ENCODE measurements at regions not wholly inside any gene's neighbourhood (a gene's known extent, or its start where the extent isn't known, plus 50 kb on each side); places are given as distances from the start of the nearest gene placed in this dataset.

DNA sequence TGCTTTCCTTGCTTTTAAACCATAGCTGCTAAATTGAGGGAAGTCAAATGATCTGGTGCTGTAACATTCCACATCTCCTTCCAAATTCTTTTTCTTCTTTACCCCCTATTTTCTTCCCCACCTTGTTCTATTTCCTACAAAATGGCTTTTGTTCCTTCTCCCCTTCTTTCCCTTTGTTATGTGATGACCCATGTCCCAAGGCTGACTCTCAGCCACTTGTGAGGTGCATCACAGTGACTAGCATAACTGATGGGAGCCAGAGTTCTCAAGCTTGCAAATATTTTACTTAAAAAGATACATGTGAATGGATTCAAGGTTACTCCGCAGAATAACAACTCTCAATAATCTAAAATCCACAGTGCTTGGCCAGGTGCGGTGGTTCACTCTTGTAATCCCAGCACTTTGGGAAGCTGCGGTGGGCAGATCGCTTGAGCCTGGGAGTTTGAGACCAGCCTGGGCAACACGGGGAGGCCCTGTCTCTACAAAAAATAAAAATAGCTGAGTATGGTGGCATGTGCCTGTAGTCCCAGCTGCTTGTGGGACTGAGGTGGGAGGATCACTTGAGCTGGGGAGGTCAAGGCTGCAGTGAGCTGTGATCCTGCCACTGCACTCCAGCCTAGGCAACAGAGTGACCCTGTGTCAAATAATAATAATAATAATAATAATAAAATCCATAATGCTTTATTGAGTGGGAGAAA, 100.1 kb upstream of the CERS6 start:
- Histone ChIP-seq H3K4me1 (ENCODE audit: control insufficient read depth, insufficient read depth, low read length, unreplicated experiment) (peaks cover 4% of the 10 kb centered on the region), H3K4me3 (ENCODE audit: low read depth, low read length) (no peak overlapping the region), H3K27me3 (ENCODE audit: insufficient read depth, low read length) (no peaks in the 10 kb centered on the region), H2AFZ (ENCODE audit: low read length, unreplicated experiment) (no peak overlapping the region), H3K27ac (ENCODE audit: low read depth, low read length) (no peak overlapping the region), H3K36me3 (ENCODE audit: insufficient read depth, low read length) (no peaks in the 10 kb centered on the region), H3K79me2 (ENCODE audit: control insufficient read depth, insufficient read depth, low read length, unreplicated experiment) (no peaks in the 10 kb centered on the region)

DNA sequence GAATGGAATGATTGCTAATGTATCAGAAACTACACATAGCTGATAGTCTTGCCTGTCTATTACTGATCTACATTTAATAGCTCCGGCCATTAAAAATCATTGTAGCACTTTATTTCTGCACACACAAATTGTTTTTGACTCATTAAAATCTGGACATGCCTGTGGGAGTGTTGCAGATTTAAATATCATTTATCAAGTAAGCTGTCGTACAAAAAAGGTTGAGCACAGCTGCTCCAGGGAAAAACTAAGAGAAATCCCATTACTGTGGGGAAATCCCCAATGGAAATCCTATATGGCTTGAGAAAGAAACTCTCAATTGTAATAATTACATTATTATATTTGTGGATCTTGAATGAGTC, 99.6 kb upstream of the CERS6 start:
- peaks cover 4% of the 10 kb centered on the region for H3K4me1 ChIP-seq (ENCODE audit: control insufficient read depth, insufficient read depth, low read length, unreplicated experiment)
- H2AFZ ChIP-seq (ENCODE audit: low read length, unreplicated experiment) = no peak overlapping the region
- H3K27ac ChIP-seq (ENCODE audit: low read depth, low read length) = no peak overlapping the region
- H3K4me3 ChIP-seq (ENCODE audit: low read depth, low read length) = no peak overlapping the region
- no peaks in the 10 kb centered on the region for H3K36me3 ChIP-seq (ENCODE audit: insufficient read depth, low read length)
- H3K79me2 ChIP-seq (ENCODE audit: control insufficient read depth, insufficient read depth, low read length, unreplicated experiment) = no peaks in the 10 kb centered on the region
- H3K27me3 ChIP-seq (ENCODE audit: insufficient read depth, low read length) = no peaks in the 10 kb centered on the region

DNA sequence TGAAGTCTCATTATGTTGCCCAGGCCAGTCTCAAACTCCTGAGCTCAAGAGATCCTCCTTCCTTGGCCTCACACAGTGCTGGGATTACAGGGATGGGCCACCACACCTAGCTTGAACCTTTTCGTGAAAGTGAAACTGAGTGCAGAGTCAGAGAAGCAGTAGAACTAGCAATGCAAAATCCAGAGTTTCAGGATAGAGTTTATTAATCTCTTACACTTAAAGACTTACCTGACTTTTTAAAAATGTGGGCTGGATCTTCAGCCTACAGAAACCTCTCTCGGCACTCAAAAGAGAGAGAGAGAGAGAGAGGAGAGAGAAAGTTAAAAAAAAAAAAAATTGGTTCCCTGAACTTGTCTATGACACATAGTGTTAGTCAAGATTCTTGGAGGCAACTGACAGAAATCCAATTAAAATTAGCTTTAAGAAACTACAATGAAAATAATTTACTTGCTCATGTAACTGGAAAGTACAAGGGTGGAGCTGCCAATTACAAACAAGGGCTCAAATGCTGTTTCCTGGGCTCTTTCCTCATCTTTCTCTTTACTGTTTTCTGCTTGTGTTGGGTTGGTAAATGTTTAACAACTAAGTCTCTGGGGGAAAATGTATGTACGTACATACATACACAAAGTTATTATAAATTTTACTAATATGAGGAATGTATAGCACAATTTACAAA, 98.1 kb upstream of the CERS6 start:
- Histone ChIP-seq H3K27me3 (ENCODE audit: insufficient read depth, low read length) (no peaks in the 10 kb centered on the region), H3K4me3 (ENCODE audit: low read depth, low read length) (peak overlapping the region; percentile 51; the same call in 1 of the 2 replicates), H2AFZ (ENCODE audit: low read length, unreplicated experiment) (peak overlapping the region; percentile 37), H3K36me3 (ENCODE audit: insufficient read depth, low read length) (no peaks in the 10 kb centered on the region), H3K27ac (ENCODE audit: low read depth, low read length) (no peak overlapping the region), H3K79me2 (ENCODE audit: control insufficient read depth, insufficient read depth, low read length, unreplicated experiment) (no peaks in the 10 kb centered on the region), H3K4me1 (ENCODE audit: control insufficient read depth, insufficient read depth, low read length, unreplicated experiment) (peaks cover 4% of the 10 kb centered on the region)

DNA sequence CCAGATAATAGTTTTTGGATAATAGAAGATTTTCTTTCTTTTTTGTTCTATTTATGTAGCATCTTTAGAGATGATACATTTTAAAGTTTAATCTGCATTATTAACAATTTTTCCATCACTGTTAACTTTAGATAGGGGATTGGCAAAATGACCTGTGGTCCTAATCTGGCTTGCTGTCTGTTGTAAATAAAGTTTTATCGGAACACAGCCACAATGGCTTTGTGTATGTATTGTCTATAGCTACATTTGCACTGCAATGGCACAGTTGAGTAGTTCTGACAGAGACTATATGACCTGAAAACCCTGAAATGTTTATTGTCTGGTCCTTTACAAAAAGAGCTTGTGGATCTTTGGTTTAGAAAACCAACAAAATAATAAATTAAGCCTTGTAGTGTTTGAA, 97.0 kb upstream of the CERS6 start:
- no peaks in the 10 kb centered on the region for H3K36me3 ChIP-seq (ENCODE audit: insufficient read depth, low read length)
- H3K79me2 ChIP-seq (ENCODE audit: control insufficient read depth, insufficient read depth, low read length, unreplicated experiment) = no peaks in the 10 kb centered on the region
- H3K27me3 ChIP-seq (ENCODE audit: insufficient read depth, low read length) = no peaks in the 10 kb centered on the region
- peak overlapping the region; percentile 67 for H2AFZ ChIP-seq (ENCODE audit: low read length, unreplicated experiment)
- no peak overlapping the region for H3K4me3 ChIP-seq (ENCODE audit: low read depth, low read length)
- H3K27ac ChIP-seq (ENCODE audit: low read depth, low read length) = no peak overlapping the region
- peaks cover 4% of the 10 kb centered on the region for H3K4me1 ChIP-seq (ENCODE audit: control insufficient read depth, insufficient read depth, low read length, unreplicated experiment)

DNA sequence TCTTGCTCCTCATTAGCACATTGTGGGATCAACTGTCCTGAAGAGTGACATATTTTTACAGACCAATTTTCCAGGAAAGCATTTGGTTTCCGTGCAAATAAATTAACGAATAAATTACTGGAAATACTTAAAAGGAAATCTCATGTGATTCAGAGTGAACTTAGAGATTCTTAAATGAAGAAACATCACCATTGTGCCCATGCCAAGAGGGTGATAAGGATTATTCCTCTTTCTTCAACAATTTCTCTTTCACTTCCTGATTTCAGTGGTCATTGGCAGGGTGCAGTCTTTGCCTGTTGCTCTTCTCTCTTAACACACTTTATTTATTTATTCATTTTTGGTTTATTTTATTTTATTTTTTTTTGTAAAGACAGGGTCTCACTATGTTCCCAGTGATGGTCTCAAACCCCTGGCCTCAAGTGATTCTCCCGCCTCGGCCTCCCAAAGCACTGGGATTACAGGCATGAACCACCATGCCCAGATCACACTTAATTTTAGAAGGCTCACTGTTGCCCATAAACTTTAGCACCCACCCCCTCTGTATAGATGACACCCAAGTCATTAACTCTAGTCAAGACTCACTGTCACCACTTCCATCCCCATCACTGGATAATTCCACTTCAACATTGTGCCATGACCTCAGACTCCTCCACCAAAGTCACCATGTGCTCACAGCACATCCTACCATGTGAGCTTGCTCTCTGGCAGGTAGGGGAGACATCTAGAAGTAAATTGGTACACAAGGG, 92.6 kb upstream of the CERS6 start:
- Histone ChIP-seq H3K4me1 (ENCODE audit: control insufficient read depth, insufficient read depth, low read length, unreplicated experiment) (peaks cover 2% of the 10 kb centered on the region), H3K27me3 (ENCODE audit: insufficient read depth, low read length) (no peaks in the 10 kb centered on the region), H2AFZ (ENCODE audit: low read length, unreplicated experiment) (no peak overlapping the region), H3K79me2 (ENCODE audit: control insufficient read depth, insufficient read depth, low read length, unreplicated experiment) (no peaks in the 10 kb centered on the region), H3K36me3 (ENCODE audit: insufficient read depth, low read length) (no peaks in the 10 kb centered on the region), H3K4me3 (ENCODE audit: low read depth, low read length) (no peak overlapping the region), H3K27ac (ENCODE audit: low read depth, low read length) (no peak overlapping the region)

DNA sequence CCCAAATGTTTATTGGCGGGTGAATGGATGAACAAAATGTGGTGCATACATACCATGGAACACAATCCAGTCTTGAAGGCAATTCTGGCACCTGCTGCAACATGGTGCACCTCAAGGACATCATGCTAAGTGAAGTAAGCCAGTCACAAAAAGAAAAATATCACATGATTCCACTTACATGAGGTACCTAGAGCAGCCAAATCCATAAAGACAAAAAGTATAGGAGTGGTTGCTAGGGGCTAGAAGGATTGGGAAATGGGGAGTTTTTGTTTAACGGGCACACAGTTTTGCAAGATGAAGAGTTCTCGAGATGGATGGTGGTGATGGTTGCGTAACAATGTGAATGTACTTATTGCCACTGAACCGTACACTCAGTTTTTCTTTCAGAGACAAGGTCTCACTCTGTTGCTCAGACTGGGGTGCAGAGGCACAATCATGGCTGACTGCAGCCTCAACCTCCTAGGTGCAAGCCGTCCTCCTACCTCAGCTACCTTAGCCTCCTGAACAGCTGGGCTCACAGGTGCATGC, 90.9 kb upstream of the CERS6 start:
- no peaks in the 10 kb centered on the region for H3K4me1 ChIP-seq (ENCODE audit: control insufficient read depth, insufficient read depth, low read length, unreplicated experiment)
- no peaks in the 10 kb centered on the region for H3K36me3 ChIP-seq (ENCODE audit: insufficient read depth, low read length)
- H3K4me3 ChIP-seq (ENCODE audit: low read depth, low read length) = no peak overlapping the region
- no peak overlapping the region for H3K27ac ChIP-seq (ENCODE audit: low read depth, low read length)
- no peak overlapping the region for H2AFZ ChIP-seq (ENCODE audit: low read length, unreplicated experiment)
- no peaks in the 10 kb centered on the region for H3K27me3 ChIP-seq (ENCODE audit: insufficient read depth, low read length)
- H3K79me2 ChIP-seq (ENCODE audit: control insufficient read depth, insufficient read depth, low read length, unreplicated experiment) = no peaks in the 10 kb centered on the region

DNA sequence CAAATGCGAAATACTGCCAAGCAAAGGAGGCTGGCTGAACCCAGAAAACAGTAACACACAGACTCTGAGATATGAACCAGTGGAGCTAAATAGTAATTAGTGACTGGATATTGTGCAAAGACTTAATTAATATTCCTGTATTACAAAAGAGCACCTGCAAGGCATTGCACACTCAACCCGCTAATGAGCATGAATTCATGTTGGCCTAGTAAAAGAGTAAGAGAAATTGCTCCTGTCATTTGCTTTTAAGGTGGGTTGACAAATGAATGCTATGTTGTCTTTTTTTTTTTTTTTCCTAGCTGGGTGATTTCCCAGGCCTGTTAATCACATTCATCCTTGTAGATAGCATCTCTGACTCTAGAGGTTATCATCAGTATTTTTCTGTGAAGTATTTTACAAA, 87.0 kb upstream of the CERS6 start:
- Histone ChIP-seq H3K27me3 (ENCODE audit: insufficient read depth, low read length) (no peaks in the 10 kb centered on the region), H3K79me2 (ENCODE audit: control insufficient read depth, insufficient read depth, low read length, unreplicated experiment) (no peaks in the 10 kb centered on the region), H3K4me1 (ENCODE audit: control insufficient read depth, insufficient read depth, low read length, unreplicated experiment) (no peaks in the 10 kb centered on the region), H2AFZ (ENCODE audit: low read length, unreplicated experiment) (no peak overlapping the region), H3K36me3 (ENCODE audit: insufficient read depth, low read length) (no peaks in the 10 kb centered on the region), H3K4me3 (ENCODE audit: low read depth, low read length) (no peak overlapping the region), H3K27ac (ENCODE audit: low read depth, low read length) (no peak overlapping the region)

DNA sequence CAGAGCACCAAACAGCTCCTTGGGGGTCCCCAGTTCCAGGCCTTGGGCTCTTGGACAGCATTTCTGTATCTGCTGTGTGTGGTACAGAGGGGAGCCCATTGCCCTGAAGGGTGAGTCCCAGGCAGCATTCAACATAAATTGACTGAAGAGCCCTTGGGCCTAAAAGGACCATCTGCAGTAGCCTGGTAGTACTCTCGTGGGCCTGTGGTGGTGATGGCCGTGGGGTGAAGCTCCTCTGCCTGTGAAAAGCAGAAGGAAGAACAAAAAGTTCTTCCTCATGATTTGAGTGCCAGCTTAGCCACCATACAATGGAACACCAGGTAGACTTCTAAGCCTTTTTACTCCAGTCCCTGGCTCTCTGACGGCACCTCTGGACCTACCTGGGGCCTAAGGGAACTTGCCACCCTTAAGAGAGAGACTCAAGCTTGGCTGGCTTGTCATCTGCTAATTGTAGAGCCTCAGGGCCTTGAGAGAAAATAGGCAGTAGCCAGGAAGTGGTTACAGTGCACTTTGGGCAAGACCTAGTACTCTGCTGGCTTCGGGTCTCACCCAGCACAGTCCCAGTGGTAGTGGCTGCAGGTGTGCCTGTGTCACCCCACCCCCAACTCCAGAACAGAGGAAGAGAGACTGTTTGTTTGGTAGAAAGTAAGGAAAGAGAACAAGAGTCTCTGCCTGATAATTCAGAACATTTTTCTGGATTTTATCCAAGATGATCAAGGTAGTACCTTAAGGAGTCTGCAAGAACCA, 84.6 kb upstream of the CERS6 start:
- Histone ChIP-seq H3K79me2 (ENCODE audit: control insufficient read depth, insufficient read depth, low read length, unreplicated experiment) (no peaks in the 10 kb centered on the region), H2AFZ (ENCODE audit: low read length, unreplicated experiment) (no peak overlapping the region), H3K27ac (ENCODE audit: low read depth, low read length) (no peak overlapping the region), H3K4me3 (ENCODE audit: low read depth, low read length) (no peak overlapping the region), H3K36me3 (ENCODE audit: insufficient read depth, low read length) (no peaks in the 10 kb centered on the region), H3K4me1 (ENCODE audit: control insufficient read depth, insufficient read depth, low read length, unreplicated experiment) (no peaks in the 10 kb centered on the region), H3K27me3 (ENCODE audit: insufficient read depth, low read length) (no peaks in the 10 kb centered on the region)

DNA sequence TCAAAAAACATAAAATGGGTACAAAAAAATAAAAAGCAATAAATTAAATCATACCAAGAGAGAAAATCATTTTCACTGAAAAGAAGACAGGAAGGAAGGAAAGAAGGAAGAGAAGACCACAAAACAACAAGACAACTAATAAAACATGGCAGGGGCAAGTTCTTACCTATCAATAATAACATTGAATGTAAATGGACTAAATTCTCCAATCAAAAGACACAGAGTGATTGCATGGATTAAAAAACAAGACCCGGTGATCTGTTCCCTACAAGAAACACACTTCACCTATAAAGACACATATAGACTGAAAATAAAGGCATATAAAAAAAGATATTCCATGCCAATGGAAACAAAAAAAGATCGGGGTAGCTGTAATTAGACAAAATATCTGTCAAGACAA, 82.6 kb upstream of the CERS6 start:
- H3K36me3 ChIP-seq (ENCODE audit: insufficient read depth, low read length) = no peaks in the 10 kb centered on the region
- no peak overlapping the region for H2AFZ ChIP-seq (ENCODE audit: low read length, unreplicated experiment)
- no peaks in the 10 kb centered on the region for H3K79me2 ChIP-seq (ENCODE audit: control insufficient read depth, insufficient read depth, low read length, unreplicated experiment)
- no peak overlapping the region for H3K4me3 ChIP-seq (ENCODE audit: low read depth, low read length)
- H3K27me3 ChIP-seq (ENCODE audit: insufficient read depth, low read length) = no peaks in the 10 kb centered on the region
- H3K27ac ChIP-seq (ENCODE audit: low read depth, low read length) = no peak overlapping the region
- no peaks in the 10 kb centered on the region for H3K4me1 ChIP-seq (ENCODE audit: control insufficient read depth, insufficient read depth, low read length, unreplicated experiment)

DNA sequence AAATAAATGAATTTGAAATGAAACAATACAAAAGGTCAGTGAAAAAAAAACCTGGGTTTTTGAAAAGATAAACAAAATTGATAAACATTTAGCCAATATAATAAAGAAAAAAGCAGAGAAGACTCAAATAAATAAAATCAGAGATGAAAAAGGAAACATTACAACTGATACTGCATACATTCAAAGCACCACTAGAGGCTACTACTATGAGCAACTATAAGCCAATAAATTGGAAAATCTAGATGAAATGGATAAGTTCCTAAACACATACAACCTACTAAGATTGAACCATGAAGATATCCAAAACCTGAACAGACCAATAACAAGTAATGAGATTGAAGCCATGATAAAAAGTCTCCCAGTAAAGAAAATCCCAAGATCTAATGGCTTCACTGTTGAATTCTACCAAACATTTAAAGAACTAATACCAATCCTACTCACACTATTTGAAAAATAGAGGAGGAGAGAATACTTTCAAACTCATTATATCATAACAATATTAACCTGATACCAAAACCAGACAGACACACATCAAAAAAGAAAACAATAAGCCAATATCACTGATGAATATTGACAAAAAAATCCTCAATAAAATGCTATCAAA, 80.8 kb upstream of the CERS6 start:
- Histone ChIP-seq H3K27me3 (ENCODE audit: insufficient read depth, low read length) (no peaks in the 10 kb centered on the region), H3K79me2 (ENCODE audit: control insufficient read depth, insufficient read depth, low read length, unreplicated experiment) (no peaks in the 10 kb centered on the region), H3K36me3 (ENCODE audit: insufficient read depth, low read length) (no peaks in the 10 kb centered on the region), H3K4me1 (ENCODE audit: control insufficient read depth, insufficient read depth, low read length, unreplicated experiment) (no peaks in the 10 kb centered on the region), H2AFZ (ENCODE audit: low read length, unreplicated experiment) (no peak overlapping the region), H3K4me3 (ENCODE audit: low read depth, low read length) (no peak overlapping the region), H3K27ac (ENCODE audit: low read depth, low read length) (no peak overlapping the region)

All from ACC112 (cell line).